Brain microvascular endothelial cell (primary cell): ENCODE measurements at regions not wholly inside any gene's neighbourhood (a gene's known extent, or its start where the extent isn't known, plus 50 kb on each side); places are given as distances from the start of the nearest gene placed in this dataset.

Experiments
- DNase-seq: peaks from one replicate; pipeline ENCODE4 v3.0.0-alpha.2; 2020
- H3K27ac ChIP-seq: fragments of 250-450 bp; sonication (Bioruptor Pico); 2 replicates; pipeline ENCODE4 v1.5.1; 2020; ENCODE audit warnings: mild to moderate bottlenecking, moderate library complexity
- H3K27me3 ChIP-seq: fragments of 250-450 bp; sonication (Bioruptor Pico); replicated peaks from 2 replicates; pipeline ENCODE4 v1.5.1; 2020; ENCODE audit warnings: mild to moderate bottlenecking
- H3K36me3 ChIP-seq: fragments of 250-450 bp; sonication (Bioruptor Pico); replicated peaks from 2 replicates; pipeline ENCODE4 v1.5.1; 2020; ENCODE audit warnings: mild to moderate bottlenecking
- H3K4me3 ChIP-seq: 2 replicates; pipeline ENCODE4 v1.5.1; 2011; ENCODE audit warnings: low read depth, mild to moderate bottlenecking, control low read depth, low read length, moderate library complexity
- in situ Hi-C: cut with HindIII; loops from 2 replicates; pipeline ENCODE4 v1.10.0; 2017; ENCODE audit warnings: low sequenced_read_pairs, low pct_ligation_motif_present
- TF ChIP-seq, protein P1 (sequence below): IDR thresholded peaks from 2 replicates; pipeline ENCODE4 v1.5.1; 2011; ENCODE audit warnings: low read depth, mild to moderate bottlenecking, moderate library complexity, low read length, control low read depth, inconsistent platforms; ENCODE audit errors: missing control alignments

DNA sequence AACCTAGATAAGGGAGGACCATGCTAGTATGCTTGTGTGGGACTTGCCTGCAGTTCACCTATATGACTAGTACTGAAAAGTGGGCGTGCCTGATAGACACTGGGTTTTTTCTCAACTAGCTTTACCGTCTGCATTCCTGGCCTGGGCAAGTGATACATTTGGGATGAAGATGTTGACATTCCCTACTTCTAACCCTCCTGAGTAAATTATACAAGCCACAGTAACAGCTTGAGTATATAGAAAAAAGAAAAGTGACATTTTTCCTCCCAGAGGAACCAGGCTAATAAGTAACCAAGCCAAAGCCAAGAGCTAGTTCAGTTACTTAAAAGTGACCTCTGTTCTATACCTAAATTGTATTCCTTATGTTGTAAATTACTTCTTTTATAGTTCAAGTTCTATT, 153.8 kb upstream of the CYLC2 start:
- H3K36me3 ChIP-seq = no peaks in the 10 kb centered on the region
- H3K27ac ChIP-seq = no peak overlapping the region
- DNase-seq = no peak
- in situ Hi-C loops = no loop called here
- H3K27me3 ChIP-seq = no peaks in the 10 kb centered on the region
- H3K4me3 ChIP-seq = no peak overlapping the region
- TF ChIP-seq, protein P1, sequence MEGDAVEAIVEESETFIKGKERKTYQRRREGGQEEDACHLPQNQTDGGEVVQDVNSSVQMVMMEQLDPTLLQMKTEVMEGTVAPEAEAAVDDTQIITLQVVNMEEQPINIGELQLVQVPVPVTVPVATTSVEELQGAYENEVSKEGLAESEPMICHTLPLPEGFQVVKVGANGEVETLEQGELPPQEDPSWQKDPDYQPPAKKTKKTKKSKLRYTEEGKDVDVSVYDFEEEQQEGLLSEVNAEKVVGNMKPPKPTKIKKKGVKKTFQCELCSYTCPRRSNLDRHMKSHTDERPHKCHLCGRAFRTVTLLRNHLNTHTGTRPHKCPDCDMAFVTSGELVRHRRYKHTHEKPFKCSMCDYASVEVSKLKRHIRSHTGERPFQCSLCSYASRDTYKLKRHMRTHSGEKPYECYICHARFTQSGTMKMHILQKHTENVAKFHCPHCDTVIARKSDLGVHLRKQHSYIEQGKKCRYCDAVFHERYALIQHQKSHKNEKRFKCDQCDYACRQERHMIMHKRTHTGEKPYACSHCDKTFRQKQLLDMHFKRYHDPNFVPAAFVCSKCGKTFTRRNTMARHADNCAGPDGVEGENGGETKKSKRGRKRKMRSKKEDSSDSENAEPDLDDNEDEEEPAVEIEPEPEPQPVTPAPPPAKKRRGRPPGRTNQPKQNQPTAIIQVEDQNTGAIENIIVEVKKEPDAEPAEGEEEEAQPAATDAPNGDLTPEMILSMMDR = no peak

DNA sequence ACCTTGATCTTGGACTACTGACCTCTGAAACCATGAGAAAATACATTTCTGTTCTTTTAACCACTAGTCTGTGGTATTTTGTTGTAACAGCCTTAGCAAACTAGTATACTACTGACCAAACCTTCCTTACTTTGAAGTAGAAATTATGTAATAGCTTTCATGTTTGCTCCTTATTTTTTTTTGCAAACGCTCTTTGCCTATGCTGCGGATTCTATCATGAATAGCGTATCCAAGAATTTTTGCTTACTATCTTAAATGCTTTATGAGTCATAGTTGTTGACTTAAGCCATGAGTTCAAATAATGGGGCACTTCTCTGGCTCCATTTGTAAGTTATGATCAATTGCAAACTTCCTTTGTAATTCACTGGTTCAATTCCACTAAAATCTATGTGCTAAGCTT, 154.8 kb upstream of the CYLC2 start:
- Histone ChIP-seq H3K36me3 (no peaks in the 10 kb centered on the region), H3K4me3 (no peak overlapping the region), H3K27ac (no peak overlapping the region), H3K27me3 (no peaks in the 10 kb centered on the region)
- TF ChIP-seq, protein P1 = no peak
- in situ Hi-C loops = no loop called here
- DNase-seq = no peak

DNA sequence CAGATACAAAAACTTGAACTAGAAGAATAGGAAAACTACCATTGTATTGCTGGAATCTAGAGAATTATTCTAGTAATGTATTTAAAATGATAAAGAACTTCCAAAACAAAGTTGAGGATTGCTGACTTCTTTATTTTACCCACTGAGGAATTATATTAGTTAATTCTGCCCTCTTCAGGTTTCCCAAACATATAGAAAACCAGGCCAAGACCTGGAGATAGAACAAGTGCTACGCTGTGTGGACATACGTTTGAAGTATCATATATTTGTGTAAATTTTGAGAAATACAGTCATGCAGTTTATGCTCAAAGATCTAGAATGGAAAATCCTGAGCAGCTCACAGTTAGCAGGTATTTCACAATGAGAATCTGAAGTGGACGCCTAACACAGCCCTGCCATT, 162.3 kb upstream of the CYLC2 start:
- DNase-seq = no peak
- Histone ChIP-seq H3K36me3 (no peaks in the 10 kb centered on the region), H3K27ac (no peak overlapping the region), H3K27me3 (no peaks in the 10 kb centered on the region), H3K4me3 (no peak overlapping the region)
- in situ Hi-C loops = no loop called here
- TF ChIP-seq, protein P1 = no peak

DNA sequence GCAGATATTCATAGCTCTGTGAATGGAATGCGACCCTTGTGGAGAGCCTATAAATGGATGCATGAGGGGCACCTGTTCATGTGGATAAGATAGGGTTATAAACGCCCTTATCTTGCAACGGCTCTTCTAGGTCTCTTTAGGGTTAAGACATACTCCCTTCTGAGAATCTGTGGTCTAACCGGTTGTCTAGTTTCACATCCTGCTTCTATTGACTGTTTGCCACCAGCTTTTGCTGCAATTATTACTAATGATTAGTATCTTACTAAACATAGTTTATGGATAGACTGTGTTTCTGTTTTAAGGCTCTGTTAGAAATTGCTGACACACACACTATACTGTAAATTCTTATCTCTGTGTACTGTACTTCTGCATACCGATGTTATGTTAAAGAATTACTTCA, 198.9 kb upstream of the CYLC2 start:
- TF ChIP-seq, protein P1 = no peak
- no peak overlapping the region for H3K27ac ChIP-seq
- no peak for DNase-seq
- no peaks in the 10 kb centered on the region for H3K36me3 ChIP-seq
- no peak overlapping the region for H3K4me3 ChIP-seq
- in situ Hi-C loops = no loop called here
- H3K27me3 ChIP-seq = no peaks in the 10 kb centered on the region

DNA sequence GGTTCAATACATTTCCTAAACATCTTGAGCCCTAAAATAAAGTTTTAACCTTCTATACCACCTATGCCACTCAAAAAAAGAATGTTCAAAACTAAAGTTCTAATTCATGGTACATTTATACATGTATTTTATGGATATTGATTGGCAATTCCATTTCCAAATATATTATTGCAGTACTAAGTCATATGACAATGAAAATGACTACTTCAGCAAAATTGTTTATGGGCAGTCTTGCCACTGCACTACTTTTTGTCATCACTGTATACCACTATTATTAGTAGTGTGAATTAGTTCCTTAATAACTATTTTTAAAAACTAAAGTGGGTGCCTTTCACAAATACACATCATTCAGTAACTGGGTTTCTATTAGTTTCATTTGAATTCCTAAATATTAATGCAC, 199.6 kb upstream of the CYLC2 start:
- TF ChIP-seq, protein P1 = no peak

DNA sequence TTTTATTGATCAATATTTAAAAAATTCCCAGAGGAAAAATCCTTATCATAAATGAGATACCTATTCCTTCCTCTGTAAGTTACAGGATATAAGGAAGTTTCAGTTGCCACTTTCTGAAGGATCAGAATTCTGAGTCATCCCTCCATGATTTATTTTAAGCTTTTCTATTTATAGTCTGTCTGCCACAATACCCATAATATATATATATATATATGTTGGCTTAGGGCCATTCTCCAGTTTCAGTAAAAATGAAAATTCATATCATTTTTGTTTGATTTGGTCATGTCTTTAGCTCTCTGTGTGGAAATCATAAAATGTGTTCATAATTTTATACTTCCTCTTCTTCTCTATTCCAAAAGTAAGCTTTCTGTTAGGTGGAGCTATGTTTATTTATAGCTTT, 215.8 kb upstream of the CYLC2 start:
- DNase-seq = no peak
- TF ChIP-seq, protein P1 = no peak

More for the DNA sequence above, 199.6 kb upstream of the CYLC2 start:
- Histone ChIP-seq H3K36me3 (no peaks in the 10 kb centered on the region), H3K27me3 (no peaks in the 10 kb centered on the region), H3K4me3 (no peak overlapping the region), H3K27ac (no peak overlapping the region)
- in situ Hi-C loops = no loop called here
- no peak for DNase-seq

More for the DNA sequence above, 215.8 kb upstream of the CYLC2 start:
- Histone ChIP-seq H3K27me3 (no peaks in the 10 kb centered on the region), H3K36me3 (no peaks in the 10 kb centered on the region), H3K27ac (peak overlapping the region; percentile 17), H3K4me3 (no peak overlapping the region)
- in situ Hi-C loops = no loop called here
